ENCODE measurements at regions not wholly inside any gene's neighbourhood (a gene's known extent, or its start where the extent isn't known, plus 50 kb on each side); places are given as distances from the start of the nearest gene placed in this dataset.

DNA sequence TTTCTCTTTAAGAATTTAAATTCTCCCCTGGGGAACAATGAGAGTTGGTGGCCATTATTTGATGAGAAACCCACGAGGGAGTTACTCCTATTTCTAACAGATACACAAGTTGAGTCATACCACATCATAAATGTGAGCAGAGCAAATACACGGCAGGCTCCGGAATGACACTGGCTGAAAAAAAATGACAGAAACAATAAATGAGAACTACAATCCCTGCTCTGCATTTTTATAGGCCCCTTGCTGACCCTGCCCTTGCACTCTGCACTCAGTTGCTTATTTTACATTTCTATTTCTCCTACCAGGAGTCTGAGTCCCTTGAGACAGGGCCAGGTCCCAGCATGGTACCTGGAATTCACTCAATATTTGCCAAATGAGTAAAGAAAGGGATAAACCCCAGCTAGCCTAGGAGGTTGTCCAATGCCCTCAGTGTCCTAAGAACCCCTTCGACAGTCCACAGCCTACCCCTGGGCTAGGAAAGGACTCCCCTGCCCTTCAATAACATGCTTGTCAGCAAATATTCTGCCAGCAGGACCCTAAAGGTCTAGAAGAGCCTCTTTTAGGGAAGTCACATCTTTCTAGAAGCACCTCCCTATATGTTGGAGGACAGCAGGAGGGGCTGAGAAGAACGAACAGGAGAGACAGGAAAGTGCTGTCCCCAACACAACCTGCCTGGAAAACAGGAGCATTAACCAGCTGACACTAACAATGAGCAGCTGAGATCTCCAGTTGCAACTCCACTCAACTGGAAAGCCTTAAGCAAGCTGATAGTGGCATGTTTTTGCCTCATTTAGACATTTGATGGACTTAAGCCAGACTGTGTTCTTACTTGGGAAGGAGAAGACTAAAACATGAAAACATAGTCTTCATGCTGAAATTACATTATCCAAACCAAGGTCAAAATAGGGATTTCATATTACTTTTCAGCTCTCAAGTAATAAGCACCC, 191.2 kb downstream of the ACTL7B start:
- TF ChIP-seq POLR2A (IDR thresholded peaks at IDR 0.05; ENCODE audit: low read depth, low read length) (no peak), RFX5 (IDR thresholded peaks at IDR 0.05; ENCODE audit: low read depth, low read length) (no peak), CTCF (conservative IDR thresholded peaks at IDR 0.05; ENCODE audit: low read depth, low read length) (no peak), RCOR1 (IDR thresholded peaks at IDR 0.05; ENCODE audit: insufficient replicate concordance, low read length) (no peak), RAD21 (IDR thresholded peaks at IDR 0.05; ENCODE audit: low read length) (no peak), CHD1 (IDR thresholded peaks at IDR 0.05; ENCODE audit: low read depth, low read length) (no peak), MAFK (IDR thresholded peaks at IDR 0.05; ENCODE audit: low read depth, low read length) (no peak), SMC3 (IDR thresholded peaks at IDR 0.05; ENCODE audit: low read depth, low read length) (no peak)
- TF ChIP-seq, protein P1, sequence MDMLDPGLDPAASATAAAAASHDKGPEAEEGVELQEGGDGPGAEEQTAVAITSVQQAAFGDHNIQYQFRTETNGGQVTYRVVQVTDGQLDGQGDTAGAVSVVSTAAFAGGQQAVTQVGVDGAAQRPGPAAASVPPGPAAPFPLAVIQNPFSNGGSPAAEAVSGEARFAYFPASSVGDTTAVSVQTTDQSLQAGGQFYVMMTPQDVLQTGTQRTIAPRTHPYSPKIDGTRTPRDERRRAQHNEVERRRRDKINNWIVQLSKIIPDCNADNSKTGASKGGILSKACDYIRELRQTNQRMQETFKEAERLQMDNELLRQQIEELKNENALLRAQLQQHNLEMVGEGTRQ (IDR thresholded peaks at IDR 0.05; ENCODE audit: low read depth, low read length), result no peak
